CD4-positive, CD25-positive, alpha-beta regulatory T cell (primary cell): ENCODE measurements at regions not wholly inside any gene's neighbourhood (a gene's known extent, or its start where the extent isn't known, plus 50 kb on each side); places are given as distances from the start of the nearest gene placed in this dataset.

Experiments
- ATAC-seq, 2 donors: fragments of 150-1000 bp; cut with Tn5 transposase; one replicate each; pipeline ENCODE4 v1.10.0; 2021; ENCODE audit warnings: low read depth in 2 of 2, moderate number of reproducible peaks in 2 of 2, moderate library complexity in 1 of 2
- DNase-seq, 3 donors: peaks; one replicate each; pipeline versions ENCODE4 v3.0.0 to v3.0.0-alpha.2; 2012 to 2022; ENCODE audit warnings: mixed read lengths in 1 of 3
- H3K27ac ChIP-seq: one replicate; pipeline ENCODE4 v1.7.0; 2013; ENCODE audit warnings: mild to moderate bottlenecking, low read length; ENCODE audit not compliant: insufficient read depth, poor library complexity, severe bottlenecking
- H3K27me3 ChIP-seq: one replicate; pipeline ENCODE4 v1.7.0; 2013; ENCODE audit warnings: low read length; ENCODE audit not compliant: control insufficient read depth, insufficient read depth
- H3K36me3 ChIP-seq: one replicate; pipeline ENCODE4 v1.7.0; 2013; ENCODE audit warnings: mild to moderate bottlenecking, low read length, moderate library complexity; ENCODE audit not compliant: control insufficient read depth, insufficient read depth
- H3K4me1 ChIP-seq: 2 replicates; pipeline ENCODE4 v1.7.0; 2013; ENCODE audit warnings: mild to moderate bottlenecking, low read length; ENCODE audit not compliant: insufficient read depth, control insufficient read depth, poor library complexity, severe bottlenecking
- H3K4me3 ChIP-seq: one replicate; pipeline ENCODE4 v1.7.0; 2013; ENCODE audit warnings: low read depth, mild to moderate bottlenecking, low read length, moderate library complexity
- H3K9me3 ChIP-seq, 2 experiments: 1 replicate in 1 of 2; 2 replicates in 1 of 2; pipeline ENCODE4 v1.7.0; 2013; ENCODE audit warnings: low read length in 2 of 2, mild to moderate bottlenecking in 1 of 2, moderate library complexity in 1 of 2; ENCODE audit not compliant: control insufficient read depth in 2 of 2
- H3K27ac Mint-ChIP-seq, 3 donors: one replicate each; pipeline ENCODE4 v1.8.0; 2020 to 2022; ENCODE audit warnings: mild to moderate bottlenecking in 3 of 3, mixed read lengths in 3 of 3, moderate library complexity in 2 of 3
- H3K27me3 Mint-ChIP-seq: one replicate; pipeline ENCODE4 v1.8.0; 2022; ENCODE audit warnings: mild to moderate bottlenecking, mixed read lengths
- H3K36me3 Mint-ChIP-seq: one replicate; pipeline ENCODE4 v1.8.0; 2020; ENCODE audit warnings: mixed read lengths
- H3K4me1 Mint-ChIP-seq, 4 donors: one replicate each; pipeline ENCODE4 v1.8.0; 2020 to 2022; ENCODE audit warnings: mixed read lengths in 4 of 4, mild to moderate bottlenecking in 1 of 4
- H3K4me3 Mint-ChIP-seq, 4 donors: one replicate each; pipeline ENCODE4 v1.8.0; 2020 to 2022; ENCODE audit warnings: mild to moderate bottlenecking in 4 of 4, mixed read lengths in 4 of 4, moderate library complexity in 3 of 4
- H3K9me3 Mint-ChIP-seq, 7 donors: one replicate each; pipeline ENCODE4 v1.8.0; 2020 to 2022; ENCODE audit warnings: mixed read lengths in 7 of 7, mild to moderate bottlenecking in 3 of 7, moderate library complexity in 2 of 7

GRCh38 chr13:79870766-79871165 lies 389.8 kb downstream of the NDFIP2 start:
- H3K36me3 Mint-ChIP-seq: no peaks in the 10 kb centered on the region
- no peaks in the 10 kb centered on the region for H3K27me3 ChIP-seq
- no peak for DNase-seq
- H3K36me3 ChIP-seq: no peaks in the 10 kb centered on the region
- no peaks in the 10 kb centered on the region for H3K9me3 ChIP-seq
- H3K27me3 Mint-ChIP-seq: no peaks in the 10 kb centered on the region
- no peak overlapping the region for H3K4me3 ChIP-seq
- H3K9me3 Mint-ChIP-seq: peaks cover 0 to 3% (median 0%) of the 10 kb centered on the region in 7 donors
- H3K4me1 Mint-ChIP-seq: no peaks in the 10 kb centered on the region
- H3K27ac ChIP-seq: no peak overlapping the region
- no peak overlapping the region for H3K27ac Mint-ChIP-seq
- ATAC-seq: no peak
- H3K4me3 Mint-ChIP-seq: no peak overlapping the region
- no peaks in the 10 kb centered on the region for H3K4me1 ChIP-seq

GRCh38 chr13:79870123-79870522 lies 389.2 kb downstream of the NDFIP2 start:
- Mint-ChIP-seq H3K36me3 (no peaks in the 10 kb centered on the region), H3K4me3 (no peak overlapping the region), H3K27ac (no peak overlapping the region), H3K27me3 (no peaks in the 10 kb centered on the region), H3K4me1 (no peaks in the 10 kb centered on the region), H3K9me3 (peaks cover 0 to 3% (median 0%) of the 10 kb centered on the region in 7 donors)
- ATAC-seq (no peak), DNase-seq (no peak)
- H3K36me3 ChIP-seq: no peaks in the 10 kb centered on the region
- no peaks in the 10 kb centered on the region for H3K27me3 ChIP-seq
- H3K9me3 ChIP-seq: no peaks in the 10 kb centered on the region
- H3K27ac ChIP-seq: no peak overlapping the region
- no peaks in the 10 kb centered on the region for H3K4me1 ChIP-seq
- no peak overlapping the region for H3K4me3 ChIP-seq

GRCh38 chr13:79869326-79869725 lies 388.4 kb downstream of the NDFIP2 start:
- H3K27me3 Mint-ChIP-seq: no peaks in the 10 kb centered on the region
- H3K27ac ChIP-seq: no peak overlapping the region
- no peaks in the 10 kb centered on the region for H3K9me3 ChIP-seq
- H3K36me3 ChIP-seq: no peaks in the 10 kb centered on the region
- H3K4me3 Mint-ChIP-seq: no peak overlapping the region
- ATAC-seq (no peak), DNase-seq (no peak)
- H3K4me1 ChIP-seq: no peaks in the 10 kb centered on the region
- H3K4me3 ChIP-seq: no peak overlapping the region
- no peaks in the 10 kb centered on the region for H3K27me3 ChIP-seq
- H3K9me3 Mint-ChIP-seq: peaks cover 0 to 3% (median 0%) of the 10 kb centered on the region in 7 donors
- H3K36me3 Mint-ChIP-seq: no peaks in the 10 kb centered on the region
- no peak overlapping the region for H3K27ac Mint-ChIP-seq
- no peaks in the 10 kb centered on the region for H3K4me1 Mint-ChIP-seq

GRCh38 chr13:79867254-79867653 lies 386.3 kb downstream of the NDFIP2 start:
- DNase-seq (no peak), ATAC-seq (no peak)
- H3K27ac ChIP-seq: no peak overlapping the region
- Mint-ChIP-seq H3K27ac (no peak overlapping the region), H3K4me3 (no peak overlapping the region), H3K4me1 (no peaks in the 10 kb centered on the region), H3K27me3 (no peaks in the 10 kb centered on the region), H3K9me3 (peaks cover 0 to 2% (median 0%) of the 10 kb centered on the region in 7 donors), H3K36me3 (no peaks in the 10 kb centered on the region)
- H3K9me3 ChIP-seq: no peaks in the 10 kb centered on the region
- no peak overlapping the region for H3K4me3 ChIP-seq
- H3K27me3 ChIP-seq: no peaks in the 10 kb centered on the region
- H3K36me3 ChIP-seq: no peaks in the 10 kb centered on the region
- H3K4me1 ChIP-seq: no peaks in the 10 kb centered on the region

GRCh38 chr13:79866436-79866835 lies 385.5 kb downstream of the NDFIP2 start:
- H3K27ac Mint-ChIP-seq: no peak overlapping the region
- no peaks in the 10 kb centered on the region for H3K27me3 ChIP-seq
- no peak overlapping the region for H3K27ac ChIP-seq
- H3K9me3 ChIP-seq: no peaks in the 10 kb centered on the region
- H3K4me3 ChIP-seq: no peak overlapping the region
- no peak overlapping the region for H3K4me3 Mint-ChIP-seq
- no peaks in the 10 kb centered on the region for H3K4me1 ChIP-seq
- H3K4me1 Mint-ChIP-seq: no peaks in the 10 kb centered on the region
- H3K27me3 Mint-ChIP-seq: no peaks in the 10 kb centered on the region
- no peak for DNase-seq
- no peaks in the 10 kb centered on the region for H3K36me3 ChIP-seq
- no peaks in the 10 kb centered on the region for H3K36me3 Mint-ChIP-seq
- peaks cover 0 to 2% (median 0%) of the 10 kb centered on the region in 7 donors for H3K9me3 Mint-ChIP-seq
- ATAC-seq: no peak

GRCh38 chr13:79862515-79862914 lies 381.6 kb downstream of the NDFIP2 start:
- Histone ChIP-seq H3K27ac (no peak overlapping the region), H3K9me3 (no peaks in the 10 kb centered on the region), H3K4me3 (no peak overlapping the region), H3K36me3 (no peaks in the 10 kb centered on the region), H3K27me3 (no peaks in the 10 kb centered on the region), H3K4me1 (no peaks in the 10 kb centered on the region)
- Mint-ChIP-seq H3K9me3 (peaks cover 0 to 10% (median 2%) of the 10 kb centered on the region in 7 donors), H3K27ac (no peak overlapping the region), H3K4me3 (no peak overlapping the region), H3K4me1 (no peaks in the 10 kb centered on the region), H3K36me3 (no peaks in the 10 kb centered on the region), H3K27me3 (no peaks in the 10 kb centered on the region)
- no peak for ATAC-seq
- no peak for DNase-seq

GRCh38 chr13:79861731-79862130 lies 380.8 kb downstream of the NDFIP2 start:
- H3K36me3 Mint-ChIP-seq: no peaks in the 10 kb centered on the region
- ATAC-seq: no peak
- Histone ChIP-seq H3K9me3 (no peaks in the 10 kb centered on the region), H3K36me3 (no peaks in the 10 kb centered on the region), H3K4me1 (no peaks in the 10 kb centered on the region), H3K27ac (no peak overlapping the region), H3K4me3 (no peak overlapping the region), H3K27me3 (no peaks in the 10 kb centered on the region)
- no peaks in the 10 kb centered on the region for H3K4me1 Mint-ChIP-seq
- peaks cover 4% of the 10 kb centered on the region for H3K27me3 Mint-ChIP-seq
- no peak for DNase-seq
- no peak overlapping the region for H3K27ac Mint-ChIP-seq
- H3K9me3 Mint-ChIP-seq: peaks cover 0 to 10% (median 2%) of the 10 kb centered on the region in 7 donors
- H3K4me3 Mint-ChIP-seq: no peak overlapping the region

- H3K36me3 ChIP-seq: no peaks in the 10 kb centered on the region
- H3K27me3 ChIP-seq: no peaks in the 10 kb centered on the region
- H3K4me1 ChIP-seq: no peaks in the 10 kb centered on the region
- no peak for DNase-seq
- Mint-ChIP-seq H3K4me1 (no peaks in the 10 kb centered on the region), H3K9me3 (peaks cover 0 to 10% (median 2%) of the 10 kb centered on the region in 7 donors), H3K4me3 (no peak overlapping the region), H3K36me3 (no peaks in the 10 kb centered on the region), H3K27ac (no peak overlapping the region), H3K27me3 (peaks cover 4% of the 10 kb centered on the region)
- H3K27ac ChIP-seq: no peak overlapping the region
- H3K4me3 ChIP-seq: no peak overlapping the region
- ATAC-seq: no peak
- no peaks in the 10 kb centered on the region for H3K9me3 ChIP-seq
Measured at GRCh38 chr13:79860791-79861190, 379.8 kb downstream of the NDFIP2 start.
